GM18517 (cell line): ENCODE measurements at regions not wholly inside any gene's neighbourhood (a gene's known extent, or its start where the extent isn't known, plus 50 kb on each side); places are given as distances from the start of the nearest gene placed in this dataset.
"Not testable (repeated sequence)": the region's sequence is repeated elsewhere in the genome, so short reads cannot be mapped to it uniquely, and the experiment has no call there.

Source experiments
- ATAC-seq: cut with Tn5 transposase; IDR thresholded peaks from one replicate; pipeline ENCODE4 v1.9.1; 2021; ENCODE audit warnings: mild to moderate bottlenecking, moderate library complexity; ENCODE audit not compliant: unreplicated experiment

GRCh38 chr6:148602136-148602535 is 144.7 kb upstream of the UST start:
- ATAC-seq: no peak

- ATAC-seq: no peak
Measured at GRCh38 chr6:148608199-148608951, 138.5 kb upstream of the UST start.

GRCh38 chr6:148611213-148611612 is 135.6 kb upstream of the UST start:
- no peak for ATAC-seq

GRCh38 chr6:148612043-148612442 is 134.8 kb upstream of the UST start:
- ATAC-seq: no peak

- no peak for ATAC-seq
Measured at GRCh38 chr6:148614602-148615001, 132.2 kb upstream of the UST start.

GRCh38 chr6:148616841-148617240 is 130.0 kb upstream of the UST start:
- ATAC-seq: no peak

GRCh38 chr6:148617530-148617929 is 129.3 kb upstream of the UST start:
- ATAC-seq: no peak

- no peak for ATAC-seq
Measured at GRCh38 chr6:148619891-148620290, 126.9 kb upstream of the UST start.

GRCh38 chr6:148620579-148621298 is 126.1 kb upstream of the UST start:
- peak; percentile 52 for ATAC-seq

- no peak for ATAC-seq
Measured at GRCh38 chr6:148625609-148626008, 121.2 kb upstream of the UST start.

GRCh38 chr6:148628251-148628650 is 118.6 kb upstream of the UST start:
- no peak for ATAC-seq

GRCh38 chr6:148629181-148629580 is 117.6 kb upstream of the UST start:
- ATAC-seq: no peak

- no peak for ATAC-seq
Measured at GRCh38 chr6:148629592-148630465, 117.0 kb upstream of the UST start.

- ATAC-seq: no peak
Measured at GRCh38 chr6:148635070-148635743, 111.6 kb upstream of the UST start.

- ATAC-seq: not testable (repeated sequence)
Measured at GRCh38 chr6:148641836-148642235, 105.0 kb upstream of the UST start.

GRCh38 chr6:148643208-148643607 is 103.6 kb upstream of the UST start:
- not testable (repeated sequence) for ATAC-seq

- not testable (repeated sequence) for ATAC-seq
Measured at GRCh38 chr6:148645049-148645448, 101.8 kb upstream of the UST start.

- no peak for ATAC-seq
Measured at GRCh38 chr6:148648754-148649453, 97.9 kb upstream of the UST start.

GRCh38 chr6:148649454-148649963 is 97.3 kb upstream of the UST start:
- no peak for ATAC-seq

GRCh38 chr6:148650941-148651505 is 95.8 kb upstream of the UST start:
- no peak for ATAC-seq
